HG03060 (cell line): ENCODE measurements at regions not wholly inside any gene's neighbourhood (a gene's known extent, or its start where the extent isn't known, plus 50 kb on each side); places are given as distances from the start of the nearest gene placed in this dataset.

ENCODE experiments used
- ATAC-seq: cut with Tn5 transposase; IDR thresholded peaks from one replicate; pipeline ENCODE4 v1.9.1; 2021; ENCODE audit warnings: low read depth, moderate number of reproducible peaks; ENCODE audit not compliant: unreplicated experiment

DNA sequence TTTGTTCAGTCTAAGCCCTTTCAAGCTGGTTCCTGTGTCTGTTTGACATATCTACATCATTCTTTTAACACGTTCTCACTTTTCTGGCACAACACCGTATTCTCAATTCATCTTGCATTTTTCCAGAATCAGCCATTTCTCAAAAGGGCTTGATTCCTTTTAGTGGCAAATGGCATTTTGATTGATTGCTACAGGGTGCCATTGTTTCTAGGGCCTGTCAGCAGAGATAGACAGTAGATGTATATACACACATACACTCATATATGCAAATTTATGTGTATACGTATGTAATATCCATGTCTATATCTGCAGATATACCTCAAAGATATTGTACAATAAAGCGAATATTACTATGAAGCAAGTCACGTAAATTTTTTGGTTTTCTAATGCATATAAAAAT is 367.9 kb upstream of the TNP1 start:
- ATAC-seq = no peak

DNA sequence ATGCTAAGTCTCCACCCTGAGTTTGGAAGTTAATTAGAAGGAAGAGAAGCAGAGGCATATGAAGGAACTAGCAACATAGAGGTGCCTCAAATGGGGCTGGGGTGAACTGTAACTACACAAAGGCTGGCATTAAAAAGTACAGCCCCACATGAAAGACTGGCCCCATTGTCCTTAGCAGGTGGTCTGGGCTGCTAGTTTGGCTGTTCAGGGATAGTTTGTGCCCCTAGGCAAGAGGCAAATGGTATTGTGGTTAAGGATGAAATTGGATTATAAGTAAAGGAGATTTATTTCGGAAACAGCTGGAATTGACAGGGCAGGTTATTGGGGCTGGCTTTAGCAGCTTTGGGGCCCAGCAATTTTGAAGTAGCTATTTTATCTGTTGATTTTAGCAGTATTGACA is 365.7 kb upstream of the TNP1 start:
- ATAC-seq = no peak

DNA sequence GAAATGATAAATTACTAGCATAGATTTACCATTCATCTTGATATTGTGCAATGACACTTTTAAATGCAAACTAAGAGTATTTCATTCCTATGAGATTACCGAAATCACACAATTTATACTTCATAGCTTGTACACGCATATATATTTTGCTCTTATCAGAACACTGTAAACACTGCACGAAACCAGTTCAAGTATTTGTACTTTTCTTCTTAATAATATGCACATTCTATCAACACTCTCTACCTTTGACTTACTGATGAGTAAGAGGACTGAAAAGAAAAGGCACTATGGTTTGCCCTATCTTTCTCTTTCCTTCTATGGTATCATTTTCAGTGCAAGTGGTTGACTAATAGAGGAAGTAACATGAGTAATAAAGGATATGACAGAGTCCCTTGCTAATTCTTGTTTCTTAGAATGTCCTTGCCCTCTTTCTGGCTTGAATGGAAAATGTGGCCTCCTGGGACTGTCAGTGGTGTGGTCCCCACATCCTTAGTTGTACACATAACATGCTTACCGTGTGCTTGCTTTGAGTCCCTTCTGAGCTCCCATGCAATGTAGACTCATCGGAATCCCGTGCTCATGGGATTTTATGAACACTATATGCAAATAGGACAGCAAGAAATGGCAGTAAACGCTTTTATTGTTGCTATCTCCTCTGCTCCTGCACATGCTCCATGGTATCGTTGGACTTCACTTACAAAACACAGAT is 363.5 kb upstream of the TNP1 start:
- ATAC-seq = peak; percentile 76

DNA sequence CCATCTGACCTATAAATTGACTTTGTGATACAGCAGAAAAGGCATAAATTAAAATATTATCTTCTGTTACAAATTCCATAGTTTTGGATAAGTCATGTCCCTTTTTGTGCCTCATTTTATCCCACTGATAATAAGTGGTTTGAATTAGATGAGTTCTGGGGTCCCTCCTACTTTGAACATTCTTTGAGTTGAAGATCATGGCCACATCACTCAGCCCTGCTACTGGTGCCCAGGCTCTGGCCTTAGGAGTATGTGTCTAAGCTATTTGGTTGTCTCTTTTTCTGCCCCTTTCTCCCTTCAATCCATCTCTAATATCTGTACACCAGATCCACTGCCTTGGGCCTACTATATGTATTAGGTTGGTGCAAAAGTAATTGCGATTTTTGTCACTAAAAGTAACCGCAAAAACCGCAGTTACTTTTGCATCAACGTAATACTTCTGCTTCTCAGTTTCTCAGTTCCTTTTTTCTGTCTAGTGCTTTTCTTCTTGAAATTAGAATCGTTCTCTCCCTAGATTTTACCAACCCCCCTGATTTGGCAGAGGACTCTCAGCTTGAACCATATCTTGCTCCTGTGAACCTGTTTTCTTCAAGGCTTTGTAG is 362.5 kb upstream of the TNP1 start:
- peak; percentile 30 for ATAC-seq

DNA sequence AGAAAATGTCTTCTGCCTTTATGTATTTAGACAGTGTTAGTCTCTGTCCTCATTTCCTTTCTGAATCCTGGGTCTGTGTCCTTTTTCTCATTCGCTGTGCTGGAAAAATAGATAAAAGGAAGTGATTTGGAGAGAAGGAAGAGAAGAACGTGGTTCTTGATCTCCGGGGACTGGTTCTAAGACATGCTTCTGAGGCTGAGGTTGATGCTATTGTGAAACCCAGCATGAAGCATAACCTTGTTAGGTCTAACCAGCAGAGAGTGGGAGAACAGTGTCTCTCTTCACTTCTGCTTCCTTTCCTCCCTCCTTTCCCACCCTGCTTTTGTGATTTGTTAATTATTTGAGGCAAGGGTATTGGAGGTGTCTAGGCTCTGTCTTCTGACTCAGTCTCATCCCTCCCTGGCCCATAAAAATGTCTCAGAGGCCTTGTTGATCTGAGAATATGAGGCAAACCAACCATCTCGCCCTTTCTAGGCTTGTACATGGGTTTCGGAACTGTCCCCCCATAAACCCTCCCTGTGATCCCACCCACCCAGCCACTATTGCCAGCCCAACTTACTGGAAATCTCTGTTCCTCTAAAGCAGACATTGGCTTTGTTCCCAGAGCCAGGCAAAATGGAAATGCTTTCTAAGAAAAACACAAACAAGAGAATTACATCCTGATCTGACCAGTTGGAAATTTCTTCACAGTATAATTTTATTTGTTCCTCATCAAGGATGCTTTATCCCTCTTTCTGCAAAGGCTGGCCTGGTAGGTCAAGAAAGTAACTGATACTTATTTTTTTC is 360.6 kb upstream of the TNP1 start:
- ATAC-seq = no peak

DNA sequence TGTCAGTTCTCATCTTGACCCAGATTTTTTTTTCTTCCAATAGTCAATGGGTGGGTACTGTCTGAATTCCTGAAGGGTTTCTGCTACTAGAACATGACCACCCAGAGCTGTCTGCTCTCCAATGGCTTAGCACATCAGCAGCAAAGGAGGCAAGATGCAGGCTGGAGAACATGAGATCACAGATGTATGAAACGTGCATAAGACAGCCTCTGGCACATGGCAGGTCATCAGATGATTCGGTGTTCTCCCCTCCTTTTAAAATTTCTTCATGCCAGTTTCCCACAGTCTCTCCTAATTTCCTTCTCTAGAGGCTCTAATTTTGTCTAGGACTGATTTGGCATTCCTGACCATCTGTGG is 359.3 kb upstream of the TNP1 start:
- ATAC-seq = no peak

DNA sequence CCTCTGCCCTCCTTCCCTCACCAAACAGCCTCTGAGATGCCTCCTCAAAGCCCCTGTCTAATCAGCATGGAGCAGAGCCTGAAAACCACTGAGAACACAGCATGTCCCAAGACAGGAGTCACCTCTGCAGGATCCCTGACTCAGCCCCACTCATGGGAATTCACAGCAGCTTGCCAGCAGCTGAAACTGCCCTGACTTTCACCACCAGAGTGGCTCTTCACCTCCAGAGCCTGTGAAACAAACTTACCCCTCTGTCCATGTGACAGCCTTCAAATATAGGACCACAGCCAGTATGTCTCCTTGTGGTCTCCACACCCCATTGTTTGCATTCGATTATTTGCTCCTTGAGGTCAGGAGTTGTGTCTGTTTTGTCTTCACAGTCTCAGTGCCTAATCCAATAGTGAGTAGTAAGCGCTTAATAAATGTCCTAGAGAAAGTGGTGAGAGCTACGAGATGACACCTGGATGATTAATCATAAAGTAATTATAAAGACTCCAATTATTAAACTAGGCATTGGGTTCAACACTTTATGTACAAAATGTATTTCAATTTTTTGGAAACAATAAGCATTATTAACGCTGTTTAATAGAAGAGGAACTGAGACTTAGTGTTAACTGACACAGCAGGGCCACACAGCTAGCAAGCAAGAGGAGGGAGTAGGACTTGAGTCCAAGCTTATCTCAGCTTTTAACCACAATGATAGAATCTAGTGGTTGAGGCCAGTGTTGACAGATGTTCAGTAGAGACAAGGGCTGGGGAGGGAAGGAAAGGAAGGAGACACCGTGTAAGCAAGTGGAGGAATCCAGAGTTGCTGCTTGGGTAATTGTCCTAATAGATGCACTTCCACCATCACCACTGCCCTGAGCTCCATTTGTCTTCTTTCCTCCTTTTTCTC is 358.7 kb upstream of the TNP1 start:
- ATAC-seq = peak; percentile 41

DNA sequence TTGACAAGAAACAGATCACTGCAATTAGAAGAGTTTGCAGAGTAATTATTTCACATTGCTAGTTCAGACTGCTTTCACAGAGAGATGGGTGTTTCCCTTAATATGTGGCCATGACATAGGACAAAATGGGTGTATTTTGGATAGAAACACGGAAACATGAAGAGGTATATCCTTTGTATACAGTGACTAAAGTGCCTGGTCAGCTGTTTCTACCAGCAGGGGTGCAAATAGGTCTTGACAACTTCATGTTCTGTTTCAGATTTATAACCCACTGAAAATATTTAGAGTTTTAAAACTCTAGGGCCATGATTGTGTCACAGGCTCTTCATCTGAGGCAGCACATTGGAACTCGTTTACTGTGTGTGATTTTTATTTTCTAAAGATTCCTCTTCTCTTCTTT is 357.1 kb upstream of the TNP1 start:
- ATAC-seq = no peak

DNA sequence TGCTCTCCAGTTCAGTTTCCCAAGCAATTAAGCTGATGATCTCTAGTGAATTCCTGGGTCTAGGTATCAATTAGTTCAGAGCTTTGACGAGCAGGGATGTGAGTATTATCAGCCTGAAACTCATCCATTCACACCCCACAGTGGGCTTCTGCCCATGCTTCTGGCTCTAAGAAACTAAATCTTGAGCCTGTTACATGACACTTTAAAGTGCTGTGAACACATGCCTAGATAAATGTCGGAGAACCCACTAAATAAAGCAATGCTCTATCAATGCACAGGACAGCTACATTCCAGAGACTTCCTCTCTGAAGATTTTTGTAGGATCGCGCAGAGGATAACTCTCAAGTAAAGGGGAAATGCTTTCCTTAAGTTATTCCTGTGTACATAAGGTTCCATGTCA is 356.5 kb upstream of the TNP1 start:
- no peak for ATAC-seq

DNA sequence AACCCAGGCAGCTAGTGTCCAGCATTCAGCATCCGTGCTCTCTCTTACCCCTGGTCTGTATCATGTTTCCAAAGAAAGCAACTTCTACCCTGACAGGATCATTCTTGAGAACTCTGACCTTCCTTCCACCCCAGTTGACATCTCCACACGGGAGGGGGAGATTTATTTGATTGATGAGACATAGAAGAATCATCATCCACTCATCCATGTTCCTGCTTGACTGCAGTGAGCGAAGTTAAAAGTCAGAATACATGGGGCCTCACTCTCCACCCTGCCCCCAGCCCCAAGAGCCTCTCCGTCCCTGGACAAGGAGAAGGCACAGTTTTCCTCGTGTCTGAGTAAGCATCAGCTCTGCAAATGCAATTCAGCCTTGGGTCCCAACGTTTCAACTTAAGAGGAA is 356.0 kb upstream of the TNP1 start:
- ATAC-seq = no peak

DNA sequence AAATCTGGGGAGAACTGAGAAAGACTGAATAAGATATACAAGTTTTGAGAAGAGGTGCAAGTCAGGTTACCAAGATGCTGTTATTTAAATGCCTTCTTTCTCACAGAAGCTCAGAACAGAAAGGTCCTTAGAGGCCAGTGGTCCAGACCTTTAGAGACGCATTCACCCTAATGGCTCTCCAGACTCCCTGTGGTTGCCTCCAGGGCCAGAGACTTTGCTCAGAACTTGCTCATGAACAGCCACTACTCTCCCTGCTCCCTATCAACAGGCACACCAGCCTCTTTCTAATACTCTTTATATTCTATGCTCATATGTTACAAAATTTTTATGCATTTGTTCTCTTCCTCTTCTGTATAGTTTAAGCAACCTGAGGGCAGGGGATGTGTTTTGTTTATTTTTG is 349.0 kb upstream of the TNP1 start:
- ATAC-seq = no peak

DNA sequence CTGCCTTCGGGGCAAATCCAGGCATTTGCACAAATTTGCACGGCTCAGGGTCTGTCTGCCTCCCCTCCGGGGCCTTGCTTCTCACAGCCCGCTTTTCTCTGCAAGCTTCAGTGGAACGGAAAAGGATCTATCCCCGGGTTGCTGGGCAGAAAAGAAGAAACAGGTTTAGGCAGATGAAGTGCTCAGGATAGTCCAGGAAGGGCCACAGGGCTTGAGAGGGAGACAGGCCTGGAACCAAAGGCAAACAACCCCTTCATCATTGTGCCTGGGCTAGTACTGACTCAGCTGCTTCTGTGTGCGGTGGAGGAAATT is 347.8 kb upstream of the TNP1 start:
- no peak for ATAC-seq

DNA sequence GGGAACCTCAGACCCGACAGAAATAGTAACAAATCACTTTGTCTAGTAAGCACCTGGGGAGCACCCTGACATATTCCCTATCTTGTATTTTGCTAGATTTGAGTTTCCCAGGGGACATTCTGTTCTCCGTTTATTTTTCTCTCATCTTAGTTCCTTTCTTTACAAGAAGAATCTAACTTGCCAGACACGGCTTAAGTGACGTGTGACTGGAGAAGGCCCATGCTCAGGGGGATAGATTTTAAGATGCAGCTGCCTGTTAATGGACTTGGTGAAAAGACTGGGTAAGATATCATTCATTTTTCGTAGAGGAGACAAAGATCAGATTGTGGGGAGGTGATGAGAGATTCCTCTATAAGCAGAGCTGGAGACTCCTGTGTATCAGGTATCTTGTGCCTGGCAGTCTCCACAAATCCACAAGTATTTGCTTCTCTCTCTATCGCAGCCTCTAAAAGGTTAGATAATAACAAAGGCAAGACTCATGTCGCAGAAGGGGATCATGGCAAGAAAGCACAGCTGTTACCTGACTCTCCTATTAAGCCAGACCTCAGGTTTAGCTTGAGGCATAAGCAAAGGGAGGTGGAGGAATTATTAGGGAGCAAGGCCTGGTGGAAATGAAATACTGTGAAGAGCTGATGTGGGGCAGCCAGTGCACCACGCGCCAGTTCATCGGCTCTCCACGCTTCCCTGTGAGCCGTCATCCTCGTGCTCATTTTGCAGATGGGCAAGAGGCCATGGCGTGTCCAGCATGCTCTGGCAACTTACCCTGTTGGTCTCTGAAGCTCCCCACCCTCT is 347.2 kb upstream of the TNP1 start:
- ATAC-seq = no peak

DNA sequence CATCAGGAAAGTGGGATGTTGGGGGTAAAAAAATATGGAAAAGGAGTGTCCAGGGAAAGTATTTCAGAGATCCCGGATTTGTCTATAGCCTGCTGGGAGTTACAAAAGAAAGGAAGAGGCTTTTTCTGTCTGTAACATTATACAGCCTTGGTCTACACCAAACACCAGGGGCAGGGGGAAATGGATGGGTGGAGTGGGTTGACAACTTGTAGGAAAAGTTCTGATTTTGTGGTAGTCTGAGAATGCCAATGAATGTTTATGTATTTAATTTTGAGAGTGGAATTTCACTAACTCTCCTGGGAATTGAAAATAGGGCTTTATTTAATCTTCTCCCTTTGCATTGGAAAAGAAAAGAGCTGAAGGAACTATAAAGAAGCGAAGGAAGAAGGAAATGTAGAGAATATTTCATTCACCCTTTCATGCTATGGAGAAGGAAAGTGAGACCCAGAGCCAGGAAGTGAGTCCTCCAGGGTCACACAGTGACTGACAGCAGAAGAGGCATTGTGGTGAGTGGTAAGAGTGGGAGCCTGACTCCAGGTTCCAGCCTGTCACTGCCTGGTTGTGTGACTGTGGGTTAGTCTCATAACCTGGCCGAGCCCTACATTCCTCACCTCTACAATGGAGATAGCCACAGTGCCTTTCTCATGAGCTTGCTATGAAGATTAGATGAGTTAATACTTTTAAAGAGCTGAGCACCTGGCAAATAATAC is 346.3 kb upstream of the TNP1 start:
- ATAC-seq = no peak

DNA sequence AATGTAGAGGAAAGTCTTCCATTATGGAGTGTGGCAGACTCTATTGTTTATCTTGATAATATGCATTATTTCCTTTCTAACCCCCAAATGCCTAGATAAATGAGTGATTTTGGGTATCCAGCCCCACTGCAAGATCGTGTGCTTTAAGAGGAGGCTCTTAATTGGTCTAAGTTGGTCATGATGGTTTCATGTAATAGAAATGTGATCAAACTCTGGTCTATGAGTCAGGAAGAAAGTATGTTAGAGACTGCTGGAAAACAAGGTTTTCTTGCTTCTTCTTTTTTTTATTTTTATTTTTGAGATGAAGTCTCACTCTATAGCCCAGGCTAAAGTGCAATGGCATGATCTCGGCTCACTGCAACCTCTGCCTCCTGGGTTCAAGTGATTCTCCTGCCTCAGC is 344.5 kb upstream of the TNP1 start:
- ATAC-seq = no peak

DNA sequence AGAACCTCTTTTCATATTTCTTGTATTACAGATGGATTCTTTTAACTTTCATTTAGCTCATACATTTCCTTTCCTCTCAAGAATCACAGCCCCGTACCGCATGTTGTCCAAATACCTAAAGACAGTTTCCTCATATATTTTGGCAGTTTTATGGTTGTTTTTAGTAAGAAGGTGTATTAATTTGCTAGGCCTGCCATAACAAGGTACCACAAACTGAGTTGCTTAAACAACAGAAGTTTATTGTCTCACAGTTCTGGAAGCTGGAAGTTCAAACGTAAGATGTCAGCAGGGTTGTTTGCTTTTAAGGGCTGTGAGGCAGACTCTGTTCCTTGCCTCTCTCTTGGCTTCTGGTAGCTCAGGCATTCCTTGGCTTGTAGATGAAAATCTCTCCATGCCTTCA is 343.2 kb upstream of the TNP1 start:
- ATAC-seq = no peak

DNA sequence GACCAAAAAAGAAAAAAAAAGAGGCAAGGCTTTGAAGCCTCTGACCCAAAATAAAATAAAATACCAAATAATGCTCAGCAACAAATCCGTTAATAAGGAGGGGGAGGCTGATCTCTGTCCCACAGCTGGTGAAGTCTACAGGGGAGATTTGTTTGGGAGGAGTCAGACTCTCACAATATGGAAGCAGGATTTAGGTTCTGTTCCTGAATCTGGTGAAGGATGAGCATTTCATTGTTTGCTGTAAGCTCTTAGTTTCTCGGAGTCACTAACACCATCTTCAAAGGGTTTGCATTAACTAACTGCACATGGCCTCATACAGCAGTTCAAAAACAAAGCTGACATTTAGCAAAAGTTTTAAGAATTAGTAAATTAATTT is 339.4 kb upstream of the TNP1 start:
- ATAC-seq = no peak

DNA sequence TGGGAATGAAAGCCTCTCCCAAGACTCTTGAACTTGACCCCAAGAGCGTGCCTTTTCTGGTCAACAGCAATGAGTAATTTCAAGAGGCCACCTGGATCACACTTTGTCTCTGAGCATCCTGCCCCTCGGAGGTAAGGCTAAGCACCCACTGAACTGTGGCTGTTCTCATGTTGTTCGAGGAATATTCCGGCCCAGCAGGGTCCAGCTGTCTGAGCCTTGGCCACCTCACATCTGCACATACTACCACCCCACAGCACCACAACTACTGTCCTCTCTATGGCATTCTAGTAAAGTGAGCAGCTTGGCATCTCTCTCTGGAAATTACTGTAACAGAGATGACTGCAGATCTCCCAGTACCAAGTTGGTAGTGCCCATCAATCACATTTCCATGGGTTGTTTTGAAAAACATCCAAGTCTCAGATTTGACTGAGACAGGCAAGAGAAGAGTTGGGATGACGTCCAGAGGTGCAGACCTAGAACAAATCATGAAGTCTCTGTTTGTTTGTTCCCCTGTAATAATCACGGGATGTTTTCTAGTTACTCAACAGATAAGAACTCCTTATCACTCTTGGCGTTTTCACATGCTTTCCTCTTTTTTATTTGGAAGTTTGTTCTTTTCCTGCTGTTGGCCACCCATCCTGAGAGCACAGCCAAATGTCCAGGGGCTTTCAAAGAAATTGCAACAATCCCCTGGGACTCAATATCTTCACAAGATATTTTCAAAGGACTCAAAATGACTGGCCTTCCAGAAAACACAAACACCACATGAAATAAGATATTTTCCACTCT is 336.0 kb upstream of the TNP1 start:
- ATAC-seq = no peak

DNA sequence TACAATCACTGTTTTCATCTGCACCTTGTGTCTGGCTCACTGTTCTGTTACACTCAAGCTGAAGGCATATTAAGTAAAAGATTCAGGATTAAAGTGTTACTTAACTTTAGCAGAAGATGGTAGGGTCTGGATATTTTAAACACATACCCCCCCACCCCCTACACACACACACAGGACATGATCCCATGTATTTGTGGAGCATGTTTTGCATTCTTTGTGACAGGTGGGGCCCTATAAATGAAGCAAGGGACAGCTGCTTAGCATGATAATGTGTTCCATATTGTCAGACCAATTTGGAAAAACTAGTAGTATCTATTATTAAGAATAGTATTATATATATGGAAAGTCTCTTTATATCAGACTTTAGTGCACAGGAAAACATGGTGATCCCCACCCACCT is 335.2 kb upstream of the TNP1 start:
- ATAC-seq = no peak
